Adrenal gland (tissue), 5 donors: ENCODE measurements at regions not wholly inside any gene's neighbourhood (a gene's known extent, or its start where the extent isn't known, plus 50 kb on each side); places are given as distances from the start of the nearest gene placed in this dataset.

Source experiments
- POLR2A ChIP-seq, 2 donors: fragments of 450-650 bp; IDR thresholded peaks; one replicate each; pipeline ENCODE4 v1.6.1; 2017; ENCODE audit warnings: antibody characterized with exemption in 2 of 2, mild to moderate bottlenecking in 2 of 2, moderate library complexity in 1 of 2
- TF ChIP-seq, protein P1 (sequence below), 6 experiments: fragments of 450-650 bp in 4 of 6; fragments of 200-600 bp in 2 of 6; sonication (generic) in 1 of 6; IDR thresholded peaks; 1 replicate in 5 of 6; 2 replicates in 1 of 6; pipeline versions ENCODE4 v1.5.1 to v1.8.0; 2016 to 2021; ENCODE audit warnings: antibody characterized with exemption in 6 of 6, mild to moderate bottlenecking in 2 of 6, moderate library complexity in 1 of 6
- donor health status: DM: no; HTN: no; CAD: no.

DNA sequence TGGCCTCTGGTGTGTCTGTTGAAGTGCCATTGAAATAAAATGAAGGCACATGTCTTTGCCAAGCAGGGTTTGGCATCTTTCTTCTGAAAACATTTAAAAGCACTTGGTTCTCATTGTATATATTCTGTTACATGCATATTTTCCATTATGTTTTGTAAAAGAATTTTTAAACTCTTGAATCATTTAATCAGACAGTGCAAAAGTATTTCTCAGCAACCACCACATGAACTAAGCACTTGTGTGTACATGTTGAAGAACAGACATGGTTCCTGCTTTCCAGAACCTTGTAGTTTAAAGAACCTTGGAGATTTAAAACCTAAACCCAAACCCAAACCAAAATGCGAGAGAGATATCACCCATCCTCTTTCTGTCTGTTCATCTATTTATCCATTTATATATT is 220.3 kb upstream of the GIMD1 start:
- TF ChIP-seq, protein P1, sequence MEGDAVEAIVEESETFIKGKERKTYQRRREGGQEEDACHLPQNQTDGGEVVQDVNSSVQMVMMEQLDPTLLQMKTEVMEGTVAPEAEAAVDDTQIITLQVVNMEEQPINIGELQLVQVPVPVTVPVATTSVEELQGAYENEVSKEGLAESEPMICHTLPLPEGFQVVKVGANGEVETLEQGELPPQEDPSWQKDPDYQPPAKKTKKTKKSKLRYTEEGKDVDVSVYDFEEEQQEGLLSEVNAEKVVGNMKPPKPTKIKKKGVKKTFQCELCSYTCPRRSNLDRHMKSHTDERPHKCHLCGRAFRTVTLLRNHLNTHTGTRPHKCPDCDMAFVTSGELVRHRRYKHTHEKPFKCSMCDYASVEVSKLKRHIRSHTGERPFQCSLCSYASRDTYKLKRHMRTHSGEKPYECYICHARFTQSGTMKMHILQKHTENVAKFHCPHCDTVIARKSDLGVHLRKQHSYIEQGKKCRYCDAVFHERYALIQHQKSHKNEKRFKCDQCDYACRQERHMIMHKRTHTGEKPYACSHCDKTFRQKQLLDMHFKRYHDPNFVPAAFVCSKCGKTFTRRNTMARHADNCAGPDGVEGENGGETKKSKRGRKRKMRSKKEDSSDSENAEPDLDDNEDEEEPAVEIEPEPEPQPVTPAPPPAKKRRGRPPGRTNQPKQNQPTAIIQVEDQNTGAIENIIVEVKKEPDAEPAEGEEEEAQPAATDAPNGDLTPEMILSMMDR (IDR thresholded peaks at IDR 0.05), result no peak
- TF ChIP-seq POLR2A (IDR thresholded peaks at IDR 0.05), result no peak
